H1 (cell line): ENCODE measurements at regions not wholly inside any gene's neighbourhood (a gene's known extent, or its start where the extent isn't known, plus 50 kb on each side); places are given as distances from the start of the nearest gene placed in this dataset.
A peak's percentile ranks its signal among the peaks of the same experiment; 100 is the strongest.

Experiments
- CTCF ChIA-PET: fragments of 300-600 bp; sonication (Branson Sonifier 250); formaldehyde crosslinking; loops from one replicate; lab custom pipeline; 2021; ENCODE audit not compliant: partially characterized antibody; lab: Charles Lee
- POLR2A ChIA-PET: fragments of 300-600 bp; sonication (Branson Sonifier 250); formaldehyde crosslinking; loops from one replicate; lab custom pipeline; 2021; ENCODE audit warnings: inconsistent platforms; ENCODE audit not compliant: partially characterized antibody; lab: Charles Lee
- DNase-seq, 2 experiments: peaks; one replicate each; pipeline versions ENCODE4 v3.0.0 to v3.0.0-alpha.2; 2010 to 2022; ENCODE audit warnings: low spot score in 2 of 2, low read depth in 1 of 2, mixed read lengths in 1 of 2
- FAIRE-seq: peaks from 2 replicates; lab custom pipeline; 2011; peaks lifted over from hg19 to GRCh38; lab: Jason Lieb, UNC
- H2AFZ ChIP-seq: 2 replicates; pipeline ENCODE4 v1.8.1; 2012; ENCODE audit warnings: low read length, inconsistent platforms
- H2AK5ac ChIP-seq: 2 replicates; pipeline ENCODE4 v1.6.1; 2013; ENCODE audit warnings: low read depth, low read length
- H2BK120ac ChIP-seq: replicated peaks from 2 replicates; pipeline ENCODE3; 2013; ENCODE audit warnings: low read depth, low read length, inconsistent platforms
- H2BK12ac ChIP-seq: 2 replicates; pipeline ENCODE4 v1.6.1; 2013; ENCODE audit warnings: low read depth, low read length
- H2BK15ac ChIP-seq: 2 replicates; pipeline ENCODE4 v1.6.1; 2013; ENCODE audit warnings: low read length
- H2BK20ac ChIP-seq: 2 replicates; pipeline ENCODE4 v1.6.1; 2013; ENCODE audit warnings: low read length
- H2BK5ac ChIP-seq: 2 replicates; pipeline ENCODE4 v1.6.1; 2013; ENCODE audit warnings: low read depth, low read length
- H3K14ac ChIP-seq: 2 replicates; pipeline ENCODE4 v1.6.1; 2013; ENCODE audit warnings: inconsistent platforms; ENCODE audit not compliant: insufficient read length
- H3K18ac ChIP-seq: 2 replicates; pipeline ENCODE4 v1.6.1; 2013; ENCODE audit warnings: low read length; ENCODE audit errors: extremely low read depth
- H3K23ac ChIP-seq: 2 replicates; pipeline ENCODE4 v1.6.1; 2013; ENCODE audit warnings: inconsistent platforms; ENCODE audit not compliant: insufficient read length
- H3K23me2 ChIP-seq: 2 replicates; pipeline ENCODE4 v1.6.1; 2013; ENCODE audit warnings: low read depth, low read length
- H3K27ac ChIP-seq: 2 replicates; pipeline ENCODE4 v1.6.1; 2011; ENCODE audit warnings: low read depth, low read length, inconsistent platforms
- H3K27me3 ChIP-seq, 4 experiments: replicated peaks in 1 of 4; 1 replicate in 1 of 4; 2 replicates in 3 of 4; pipeline versions ENCODE4 v1.6.1 to v1.8.1; 2011 to 2013; ENCODE audit warnings: low read length in 3 of 4, mild to moderate bottlenecking in 3 of 4, inconsistent platforms in 2 of 4, mixed read lengths in 2 of 4, moderate library complexity in 1 of 4; ENCODE audit not compliant: control insufficient read depth in 3 of 4, insufficient read depth in 3 of 4; ENCODE audit errors: extremely low read depth in 1 of 4
- H3K36me3 ChIP-seq, 4 experiments: 2 replicates each; pipeline versions ENCODE4 v1.6.1 to v1.8.1; 2011 to 2013; ENCODE audit warnings: mild to moderate bottlenecking in 4 of 4, low read length in 3 of 4, moderate library complexity in 2 of 4, control low read depth in 1 of 4, inconsistent platforms in 1 of 4; ENCODE audit not compliant: insufficient read depth in 4 of 4, control insufficient read depth in 2 of 4
- H3K4ac ChIP-seq: replicated peaks from 2 replicates; pipeline ENCODE3; 2013; ENCODE audit warnings: low read length, low read depth, mixed read lengths, inconsistent platforms; ENCODE audit not compliant: insufficient read length
- H3K4me1 ChIP-seq, 4 experiments: replicated peaks in 1 of 4; 1 replicate in 1 of 4; 2 replicates in 3 of 4; pipeline versions ENCODE4 v1.6.1 to v1.8.1; 2011 to 2013; ENCODE audit warnings: low read length in 3 of 4, inconsistent platforms in 2 of 4, mixed read lengths in 1 of 4; ENCODE audit not compliant: insufficient read depth in 4 of 4, control insufficient read depth in 3 of 4
- H3K4me2 ChIP-seq, 2 experiments: 2 replicates each; pipeline versions ENCODE4 v1.6.1 to v1.8.1; 2011 to 2013; ENCODE audit warnings: low read depth in 2 of 2, low read length in 2 of 2, control low read depth in 1 of 2, inconsistent platforms in 1 of 2, mild to moderate bottlenecking in 1 of 2; ENCODE audit not compliant: insufficient read depth in 1 of 2
- H3K4me3 ChIP-seq, 4 experiments: fragments of 200-600, 300-600 bp in 1 of 4; sonication (generic), shearing (Covaris generic), sonication (Bioruptor Twin) in 1 of 4; 2 replicates each; pipeline versions ENCODE4 v1.5.1 to v1.8.1; 2011 to 2016; ENCODE audit warnings: low read length in 4 of 4, low read depth in 3 of 4, control low read depth in 2 of 4, inconsistent platforms in 2 of 4, mild to moderate bottlenecking in 2 of 4, mixed read lengths in 1 of 4, moderate library complexity in 1 of 4; ENCODE audit not compliant: insufficient read depth in 2 of 4; ENCODE audit errors: extremely low read depth in 1 of 4
- H3K56ac ChIP-seq: replicated peaks from 2 replicates; pipeline ENCODE3; 2013; ENCODE audit warnings: low read depth, mild to moderate bottlenecking, mixed read lengths, low read length, inconsistent platforms; ENCODE audit not compliant: insufficient read length
- H3K79me1 ChIP-seq: 2 replicates; pipeline ENCODE4 v1.6.1; 2013; ENCODE audit warnings: low read depth, low read length, control low read depth
- H3K79me2 ChIP-seq, 2 experiments: 2 replicates each; pipeline versions ENCODE4 v1.6.1 to v1.8.1; 2012 to 2013; ENCODE audit warnings: low read length in 2 of 2, mild to moderate bottlenecking in 2 of 2, inconsistent platforms in 1 of 2; ENCODE audit not compliant: insufficient read depth in 2 of 2, control insufficient read depth in 1 of 2
- H3K9ac ChIP-seq, 4 experiments: replicated peaks in 1 of 4; 1 replicate in 1 of 4; 2 replicates in 3 of 4; pipeline versions ENCODE4 v1.6.1 to v1.8.1; 2011 to 2013; ENCODE audit warnings: low read depth in 3 of 4, low read length in 3 of 4, control low read depth in 2 of 4, mild to moderate bottlenecking in 2 of 4, moderate library complexity in 2 of 4, inconsistent platforms in 1 of 4; ENCODE audit errors: extremely low read depth in 1 of 4
- H3K9me3 ChIP-seq, 2 experiments: 2 replicates each; pipeline versions ENCODE4 v1.6.1 to v1.8.1; 2012 to 2013; ENCODE audit warnings: mild to moderate bottlenecking in 2 of 2, moderate library complexity in 2 of 2, control low read depth in 1 of 2, inconsistent platforms in 1 of 2, low read depth in 1 of 2, low read length in 1 of 2, mixed read lengths in 1 of 2; ENCODE audit not compliant: insufficient read depth in 2 of 2
- H4K20me1 ChIP-seq, 2 experiments: replicated peaks in 1 of 2; 2 replicates each; pipeline versions ENCODE3 to v1.8.1; 2011 to 2013; ENCODE audit warnings: inconsistent platforms in 2 of 2, low read length in 2 of 2, mild to moderate bottlenecking in 1 of 2; ENCODE audit not compliant: insufficient read depth in 2 of 2, control insufficient read depth in 1 of 2
- H4K5ac ChIP-seq: 2 replicates; pipeline ENCODE4 v1.6.1; 2013; ENCODE audit warnings: low read length, low read depth, mixed read lengths, inconsistent platforms; ENCODE audit not compliant: insufficient read length
- H4K8ac ChIP-seq: 2 replicates; pipeline ENCODE4 v1.8.0; 2013; ENCODE audit warnings: mild to moderate bottlenecking, moderate library complexity, low read length, inconsistent platforms; ENCODE audit not compliant: insufficient read depth; ENCODE audit errors: extremely low read depth
- H4K91ac ChIP-seq: replicated peaks from 2 replicates; pipeline ENCODE3; 2013; ENCODE audit warnings: low read length, mixed read lengths, inconsistent platforms; ENCODE audit not compliant: insufficient read length
- BCL11A ChIP-seq, 2 experiments: IDR thresholded peaks; one replicate each; pipeline ENCODE4 v1.6.1; 2011; ENCODE audit warnings: low read depth in 2 of 2, low read length in 2 of 2, mild to moderate bottlenecking in 2 of 2
- CBX8 ChIP-seq: fragments of 300-800, 300-1000 bp; sonication (generic); IDR thresholded peaks from 2 replicates; pipeline ENCODE4 v1.7.1; 2016; ENCODE audit warnings: low read depth, low read length, borderline replicate concordance
- GTF2F1 ChIP-seq: IDR thresholded peaks from 2 replicates; pipeline ENCODE4 v1.6.1; 2012; ENCODE audit warnings: low read depth, low read length, improper control_type of control experiment, borderline replicate concordance
- KDM1A ChIP-seq: fragments of 200-600, 300-600 bp; sonication (generic); IDR thresholded peaks from 2 replicates; pipeline ENCODE4 v1.7.1; 2016; ENCODE audit warnings: mild to moderate bottlenecking, low read length, borderline replicate concordance
- MAFK ChIP-seq: IDR thresholded peaks from 2 replicates; pipeline ENCODE4 v1.6.1; 2012; ENCODE audit warnings: low read depth, mild to moderate bottlenecking, improper control_type of control experiment, low read length
- POLR2AphosphoS5 ChIP-seq: IDR thresholded peaks from 2 replicates; pipeline ENCODE4 v1.6.1; 2011; ENCODE audit warnings: low read depth, low read length
- SAP30 ChIP-seq: fragments of 300-600 bp; sonication (generic); IDR thresholded peaks from 2 replicates; pipeline ENCODE4 v1.7.1; 2012; ENCODE audit warnings: low read length, moderate library complexity, mild to moderate bottlenecking, inconsistent platforms; ENCODE audit not compliant: insufficient read depth, insufficient replicate concordance
- SUZ12 ChIP-seq: fragments of 200-600 bp; sonication (generic); IDR thresholded peaks from 2 replicates; pipeline ENCODE4 v1.6.1; 2012; ENCODE audit warnings: mild to moderate bottlenecking, inconsistent platforms, low read length, moderate library complexity, mixed read lengths
- TCF12 ChIP-seq: IDR thresholded peaks from 2 replicates; pipeline ENCODE4 v1.6.1; 2011; ENCODE audit warnings: low read depth, mild to moderate bottlenecking, low read length
- WGBS, 2 experiments: shearing (Covaris generic) in 1 of 2; methylation state at CpG; one replicate each; pipeline versions ENCODE4 v1.1.6 to v1.1.7; 2013 to 2015; ENCODE audit warnings: low lambda C conversion rate in 2 of 2, mixed read lengths in 2 of 2, inconsistent platforms in 1 of 2, low coverage in 1 of 2, missing lambda C conversion rate in 1 of 2; ENCODE audit not compliant: insufficient replicate concordance in 2 of 2, insufficient coverage in 1 of 2, insufficient read length in 1 of 2; ENCODE audit errors: extremely low coverage in 1 of 2, missing lambda C conversion rate in 1 of 2; 5-methylcytosine and 5-hydroxymethylcytosine counted together
- TF ChIP-seq, protein P1 (sequence below): IDR thresholded peaks from 2 replicates; pipeline ENCODE4 v1.6.1; 2011; ENCODE audit warnings: low read length, improper control_type of control experiment
- TF ChIP-seq, protein P2 (sequence below): IDR thresholded peaks from 2 replicates; pipeline ENCODE4 v1.6.1; 2011; ENCODE audit warnings: low read depth, mild to moderate bottlenecking, low read length; ENCODE audit not compliant: insufficient read depth

GRCh38 chr11:45409587-45409986 is 123.4 kb upstream of the SYT13 start:
- Histone ChIP-seq H3K36me3 (no peaks in the 10 kb centered on the region), H4K5ac (no peak overlapping the region), H3K9ac (no peak overlapping the region), H3K56ac (no peak overlapping the region), H4K91ac (no peak overlapping the region), H4K8ac (no peak overlapping the region), H2BK5ac (peak overlapping the region; percentile 88; the same call in 1 of the 2 replicates), H3K79me2 (no peaks in the 10 kb centered on the region), H3K9me3 (no peaks in the 10 kb centered on the region), H2AFZ (no peak overlapping the region), H2BK20ac (no peak overlapping the region), H3K4me2 (peak overlapping the region in 1 of 2 experiments; percentile 70; a peak in 1 of 4 replicates), H3K4me3 (no peak overlapping the region), H3K4ac (no peak overlapping the region), H3K79me1 (no peaks in the 10 kb centered on the region), H3K27ac (no peak overlapping the region), H2BK12ac (0 out of 2 replicates have a peak overlapping the region, but pooled peaks have one; percentile 86), H2BK120ac (no peak overlapping the region), H3K18ac (no peak overlapping the region), H3K4me1 (peaks cover 18 to 31% (median 24%) of the 10 kb centered on the region in 4 experiments), H3K14ac (no peak overlapping the region), H2AK5ac (0 out of 2 replicates have a peak overlapping the region, but pooled peaks have one; percentile 90), H3K27me3 (no peaks in the 10 kb centered on the region), H2BK15ac (no peak overlapping the region), H3K23me2 (peaks cover 6% of the 10 kb centered on the region; the same call in 1 of the 2 replicates), H3K23ac (no peak overlapping the region), H4K20me1 (no peaks in the 10 kb centered on the region)
- DNase-seq: no peak
- WGBS, 2 experiments: 80% methylated on average over 2 of the region's 6 CpGs; no CpG with 5 or more reads in 1 of the 2 experiments
- ChIA-PET POLR2A (interaction anchor here (0.9 to 1.0 kb wide), 2 partner anchors 10 to 38 kb away, joined by 3 to 4 read pairs; no protein-coding TSS in a partner anchor), CTCF (interaction anchor here (0.6 to 1.8 kb wide), 8 partner anchors 9 to 362 kb away, joined by 3 to 8 read pairs (median 5); no protein-coding TSS in a partner anchor)
- FAIRE-seq: no peak
- TF ChIP-seq CBX8 (no peak), SAP30 (no peak), KDM1A (no peak), GTF2F1 (no peak), SUZ12 (no peak), POLR2AphosphoS5 (no peak), TCF12 (no peak), BCL11A (IDR thresholded peaks at IDR 0.05; ENCODE audit: low read depth in 2 of 2, low read length in 2 of 2) (no peak), MAFK (no peak)
- TF ChIP-seq, protein P1, sequence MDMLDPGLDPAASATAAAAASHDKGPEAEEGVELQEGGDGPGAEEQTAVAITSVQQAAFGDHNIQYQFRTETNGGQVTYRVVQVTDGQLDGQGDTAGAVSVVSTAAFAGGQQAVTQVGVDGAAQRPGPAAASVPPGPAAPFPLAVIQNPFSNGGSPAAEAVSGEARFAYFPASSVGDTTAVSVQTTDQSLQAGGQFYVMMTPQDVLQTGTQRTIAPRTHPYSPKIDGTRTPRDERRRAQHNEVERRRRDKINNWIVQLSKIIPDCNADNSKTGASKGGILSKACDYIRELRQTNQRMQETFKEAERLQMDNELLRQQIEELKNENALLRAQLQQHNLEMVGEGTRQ: no peak
- TF ChIP-seq, protein P2, sequence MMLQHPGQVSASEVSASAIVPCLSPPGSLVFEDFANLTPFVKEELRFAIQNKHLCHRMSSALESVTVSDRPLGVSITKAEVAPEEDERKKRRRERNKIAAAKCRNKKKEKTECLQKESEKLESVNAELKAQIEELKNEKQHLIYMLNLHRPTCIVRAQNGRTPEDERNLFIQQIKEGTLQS: no peak
